Progenitor cell of endocrine pancreas (in vitro differentiated cells): ENCODE measurements at regions not wholly inside any gene's neighbourhood (a gene's known extent, or its start where the extent isn't known, plus 50 kb on each side); places are given as distances from the start of the nearest gene placed in this dataset.
A peak's percentile ranks its signal among the peaks of the same experiment; 100 is the strongest.

Experiments used
- DNase-seq: peaks from one replicate; pipeline ENCODE4 v3.0.0; 2021; ENCODE audit warnings: low spot score; ENCODE audit not compliant: unreplicated experiment
- H3K27ac Mint-ChIP-seq: 2 replicates; pipeline ENCODE4 v1.8.0; 2021; ENCODE audit warnings: mild to moderate bottlenecking, moderate library complexity, mixed read lengths
- H3K27me3 Mint-ChIP-seq: 2 replicates; pipeline ENCODE4 v1.8.0; 2021; ENCODE audit warnings: mixed read lengths
- H3K36me3 Mint-ChIP-seq: 2 replicates; pipeline ENCODE4 v1.8.0; 2022; ENCODE audit warnings: mixed read lengths; ENCODE audit not compliant: insufficient read depth
- H3K4me1 Mint-ChIP-seq: 2 replicates; pipeline ENCODE4 v1.8.0; 2021; ENCODE audit warnings: low read depth, mixed read lengths
- H3K4me3 Mint-ChIP-seq: 2 replicates; pipeline ENCODE4 v1.8.0; 2021; ENCODE audit warnings: low read depth, mild to moderate bottlenecking, moderate library complexity, mixed read lengths
- H3K9me3 Mint-ChIP-seq: 2 replicates; pipeline ENCODE4 v1.8.0; 2021; ENCODE audit warnings: low read depth, mixed read lengths
- CTCF ChIP-seq: fragments of 200-600 bp; sonication (generic); IDR thresholded peaks from one replicate; pipeline ENCODE4 v1.5.0; 2021; ENCODE audit warnings: antibody characterized with exemption, mild to moderate bottlenecking; ENCODE audit not compliant: unreplicated experiment

- H3K4me3 Mint-ChIP-seq = no peak overlapping the region
- no peak for DNase-seq
- H3K9me3 Mint-ChIP-seq = no peaks in the 10 kb centered on the region
- no peak overlapping the region for H3K27ac Mint-ChIP-seq
- peaks cover 7% of the 10 kb centered on the region for H3K4me1 Mint-ChIP-seq
- no peaks in the 10 kb centered on the region for H3K36me3 Mint-ChIP-seq
- TF ChIP-seq CTCF = no peak
- H3K27me3 Mint-ChIP-seq = no peaks in the 10 kb centered on the region
These were observed 882.0 kb downstream of the LTN1 start for GRCh38 chr21:28110716-28111115.

- H3K27ac Mint-ChIP-seq = no peak overlapping the region
- no peak overlapping the region for H3K4me3 Mint-ChIP-seq
- no peaks in the 10 kb centered on the region for H3K9me3 Mint-ChIP-seq
- no peak for DNase-seq
- no peak for TF ChIP-seq CTCF
- peaks cover 7% of the 10 kb centered on the region for H3K4me1 Mint-ChIP-seq
- no peaks in the 10 kb centered on the region for H3K27me3 Mint-ChIP-seq
- H3K36me3 Mint-ChIP-seq = no peaks in the 10 kb centered on the region
These were observed 882.6 kb downstream of the LTN1 start for GRCh38 chr21:28110074-28110473.

GRCh38 chr21:28106370-28106890 is 886.2 kb downstream of the LTN1 start:
- DNase-seq = no peak
- peaks cover 3% of the 10 kb centered on the region for H3K4me1 Mint-ChIP-seq
- no peaks in the 10 kb centered on the region for H3K36me3 Mint-ChIP-seq
- TF ChIP-seq CTCF = no peak
- no peaks in the 10 kb centered on the region for H3K27me3 Mint-ChIP-seq
- no peak overlapping the region for H3K27ac Mint-ChIP-seq
- H3K9me3 Mint-ChIP-seq = no peaks in the 10 kb centered on the region
- H3K4me3 Mint-ChIP-seq = no peak overlapping the region

GRCh38 chr21:28104346-28104745 is 888.3 kb downstream of the LTN1 start:
- Mint-ChIP-seq H3K4me3 (no peak overlapping the region), H3K27ac (peak overlapping the region; percentile 26), H3K36me3 (no peaks in the 10 kb centered on the region), H3K9me3 (no peaks in the 10 kb centered on the region), H3K27me3 (no peaks in the 10 kb centered on the region), H3K4me1 (no peaks in the 10 kb centered on the region)
- no peak for TF ChIP-seq CTCF
- DNase-seq = no peak

- Mint-ChIP-seq H3K27ac (no peak overlapping the region), H3K27me3 (no peaks in the 10 kb centered on the region), H3K4me3 (no peak overlapping the region), H3K4me1 (no peaks in the 10 kb centered on the region), H3K36me3 (no peaks in the 10 kb centered on the region), H3K9me3 (no peaks in the 10 kb centered on the region)
- no peak for TF ChIP-seq CTCF
- DNase-seq = no peak
These were observed 892.3 kb downstream of the LTN1 start for GRCh38 chr21:28100366-28100765.
